HG03039 (cell line): ENCODE measurements at regions not wholly inside any gene's neighbourhood (a gene's known extent, or its start where the extent isn't known, plus 50 kb on each side); places are given as distances from the start of the nearest gene placed in this dataset.
"Not testable (repeated sequence)": the region's sequence is repeated elsewhere in the genome, so short reads cannot be mapped to it uniquely, and the experiment has no call there.

Experiments used
- ATAC-seq: cut with Tn5 transposase; IDR thresholded peaks from one replicate; pipeline ENCODE4 v1.9.1; 2021; ENCODE audit warnings: mild to moderate bottlenecking, moderate library complexity; ENCODE audit not compliant: unreplicated experiment

DNA sequence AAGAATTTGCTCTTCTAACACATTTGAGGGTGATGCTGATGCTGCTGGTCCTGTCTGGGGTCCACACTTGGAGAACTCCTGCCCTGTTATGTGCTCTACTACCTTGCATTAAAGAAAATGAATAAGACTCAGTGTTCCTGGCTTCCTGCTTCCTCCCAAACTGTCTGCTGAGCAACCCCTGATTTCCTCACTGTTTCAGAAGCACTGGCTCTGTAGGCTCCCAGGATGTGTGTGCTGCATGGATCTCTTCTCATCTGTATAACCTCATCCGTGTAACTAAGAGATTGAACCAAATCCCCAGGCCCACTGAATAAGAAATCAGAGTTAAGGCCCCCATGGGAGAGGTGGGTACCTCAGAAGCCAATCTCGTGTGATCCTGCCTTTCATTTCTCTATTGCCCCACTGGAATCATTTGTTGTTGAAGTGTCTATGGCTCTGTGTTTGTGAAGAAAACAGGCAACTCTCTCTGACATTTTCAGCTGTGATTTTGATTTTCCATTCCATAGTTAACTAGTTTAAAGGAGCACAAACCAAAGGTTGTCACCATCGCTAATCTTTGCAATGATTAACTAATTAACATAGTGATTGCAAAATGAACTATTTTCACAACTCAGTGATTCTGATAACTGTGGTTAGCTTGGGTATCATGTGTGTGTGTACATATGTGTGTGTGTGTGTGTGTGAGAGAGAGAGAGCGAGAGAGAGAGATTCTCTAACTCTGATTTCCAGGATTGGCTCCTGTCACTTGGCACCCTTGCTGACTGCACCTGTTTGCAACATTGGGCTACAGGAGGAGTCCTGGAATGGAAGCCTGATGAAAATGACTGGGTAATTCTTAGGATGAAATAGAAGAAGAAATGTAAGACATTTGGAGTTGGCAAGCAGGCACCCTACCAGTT is 196.2 kb downstream of the SLC38A4 start:
- ATAC-seq: no peak

GRCh38 chr12:46628176-46628575 is 197.6 kb downstream of the SLC38A4 start:
- no peak for ATAC-seq

- ATAC-seq: no peak
Measured at GRCh38 chr12:46627686-46628085, 198.1 kb downstream of the SLC38A4 start.

GRCh38 chr12:46619474-46619873 is 206.3 kb downstream of the SLC38A4 start:
- not testable (repeated sequence) for ATAC-seq

GRCh38 chr12:46617737-46618136 is 208.1 kb downstream of the SLC38A4 start:
- ATAC-seq: not testable (repeated sequence)

DNA sequence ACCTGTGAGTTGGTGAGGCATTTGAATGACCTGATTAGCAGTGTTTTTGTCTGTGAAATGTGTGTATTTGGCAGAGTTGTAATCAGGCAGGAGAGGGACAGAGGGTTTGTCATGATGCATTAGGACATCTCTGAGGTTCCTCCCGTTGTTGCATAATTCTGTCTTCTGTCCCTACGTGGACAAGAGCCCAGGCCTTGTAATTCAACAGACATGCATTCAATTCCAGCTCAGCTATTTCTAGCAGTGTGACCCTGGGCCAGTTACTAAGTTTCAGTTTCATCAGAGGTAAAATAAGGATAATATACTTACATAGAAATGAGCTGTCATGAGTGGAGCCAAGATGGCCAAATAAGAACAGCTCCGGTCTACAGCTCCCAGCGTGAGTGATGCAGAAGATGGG is 208.6 kb downstream of the SLC38A4 start:
- no peak for ATAC-seq

- no peak for ATAC-seq
Measured at GRCh38 chr12:46610754-46611153, 215.0 kb downstream of the SLC38A4 start.

GRCh38 chr12:46609674-46610073 is 216.1 kb downstream of the SLC38A4 start:
- no peak for ATAC-seq

- ATAC-seq: no peak
Measured at GRCh38 chr12:46609273-46609623, 216.5 kb downstream of the SLC38A4 start.

DNA sequence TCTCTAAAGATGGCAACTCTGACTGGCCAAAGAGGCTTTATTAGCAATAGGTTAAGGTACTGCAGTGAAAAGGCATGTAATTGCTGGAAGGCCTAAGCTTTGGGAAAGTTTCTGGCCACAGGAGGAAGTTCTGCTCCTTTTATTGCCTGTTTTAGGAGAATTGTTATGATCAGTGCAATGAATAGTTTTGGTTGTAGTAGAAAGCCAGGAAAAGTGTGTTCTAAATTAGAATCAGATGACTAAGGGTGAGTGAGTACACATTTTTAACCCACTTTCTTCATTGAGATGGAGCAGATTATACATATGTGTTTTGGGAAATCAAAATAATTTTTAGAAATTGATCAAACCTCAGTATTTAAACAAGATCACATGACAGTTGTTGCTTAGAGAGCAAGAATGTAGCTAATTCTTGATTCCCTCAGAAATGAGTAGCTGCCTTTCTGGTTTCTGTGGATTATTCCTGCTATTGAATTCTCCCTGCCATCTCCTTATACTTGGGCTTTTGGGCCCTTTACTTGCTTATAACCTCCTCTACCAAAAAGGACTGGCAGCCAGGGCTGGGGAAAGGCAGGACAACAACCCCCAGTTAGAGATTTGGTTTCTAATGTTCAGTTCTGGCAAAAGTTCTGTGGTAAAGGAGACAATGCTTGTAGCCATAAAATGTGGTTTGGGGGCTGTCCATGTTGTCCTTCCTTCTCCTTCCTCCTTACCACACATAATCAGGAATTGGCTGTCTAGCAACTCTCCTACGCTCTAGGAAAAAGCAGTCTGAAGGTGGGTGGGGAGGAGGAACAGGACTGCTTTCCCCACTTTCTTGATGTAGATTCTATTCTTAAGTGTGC is 217.1 kb downstream of the SLC38A4 start:
- ATAC-seq: no peak

- no peak for ATAC-seq
Measured at GRCh38 chr12:46604684-46605083, 221.1 kb downstream of the SLC38A4 start.

- ATAC-seq: no peak
Measured at GRCh38 chr12:46603776-46604456, 221.9 kb downstream of the SLC38A4 start.

GRCh38 chr12:46602474-46602873 is 223.3 kb downstream of the SLC38A4 start:
- no peak for ATAC-seq

GRCh38 chr12:46590991-46591703 is 218.6 kb upstream of the SLC38A2 start:
- ATAC-seq: no peak

GRCh38 chr12:46585854-46586621 is 213.5 kb upstream of the SLC38A2 start:
- no peak for ATAC-seq

- not testable (repeated sequence) for ATAC-seq
Measured at GRCh38 chr12:46584098-46584497, 211.5 kb upstream of the SLC38A2 start.

DNA sequence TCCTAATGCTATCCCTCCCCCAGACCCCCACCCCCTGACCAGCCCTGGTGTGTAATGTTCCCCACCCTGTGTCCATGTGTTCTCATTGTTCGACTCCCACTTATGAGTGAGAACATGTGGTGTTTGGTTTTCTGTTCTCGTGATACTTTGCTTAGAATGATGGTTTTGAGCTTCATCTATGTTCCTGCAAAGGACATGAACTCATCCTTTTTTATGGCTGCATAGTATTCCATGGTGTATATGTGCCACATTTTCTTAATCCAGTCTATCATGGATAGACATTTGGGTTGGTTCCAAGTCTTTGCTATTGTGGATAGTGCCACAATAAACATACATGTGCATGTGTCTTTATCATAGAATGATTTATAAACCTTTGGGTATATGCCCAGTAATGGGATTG is 209.4 kb upstream of the SLC38A2 start:
- not testable (repeated sequence) for ATAC-seq

- no peak for ATAC-seq
Measured at GRCh38 chr12:46580445-46580844, 207.9 kb upstream of the SLC38A2 start.

GRCh38 chr12:46579474-46579873 is 206.9 kb upstream of the SLC38A2 start:
- no peak for ATAC-seq
